CD4-positive, alpha-beta T cell treated with Interleukin-15 for 4 hours (primary cell): ENCODE measurements at regions not wholly inside any gene's neighbourhood (a gene's known extent, or its start where the extent isn't known, plus 50 kb on each side); places are given as distances from the start of the nearest gene placed in this dataset.
"Not testable (repeated sequence)": the region's sequence is repeated elsewhere in the genome, so short reads cannot be mapped to it uniquely, and the experiment has no call there.

Experiments
- DNase-seq: peaks from one replicate; pipeline ENCODE4 v3.0.0-alpha.2; 2020; ENCODE audit warnings: low spot score

DNA sequence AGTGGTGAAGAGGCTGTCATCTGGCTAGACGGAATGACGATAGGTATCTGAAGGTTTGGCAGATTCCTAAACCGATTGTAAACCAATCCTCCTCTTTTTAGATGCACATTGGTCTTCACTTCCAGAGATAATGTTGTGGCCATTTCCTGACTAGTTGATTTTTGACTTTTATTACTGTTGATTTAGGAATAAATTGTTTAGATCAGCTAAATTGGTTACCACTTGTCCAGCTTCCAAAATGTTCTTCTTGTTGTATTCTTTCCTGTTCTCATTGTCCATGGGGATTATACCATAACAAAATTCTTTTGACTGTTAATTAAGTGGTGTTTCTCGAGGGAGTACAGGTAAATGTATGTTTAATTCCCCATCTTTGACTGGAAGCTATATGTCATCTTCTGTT lies 119.7 kb downstream of the MACROH2A1 start:
- DNase-seq: no peak

DNA sequence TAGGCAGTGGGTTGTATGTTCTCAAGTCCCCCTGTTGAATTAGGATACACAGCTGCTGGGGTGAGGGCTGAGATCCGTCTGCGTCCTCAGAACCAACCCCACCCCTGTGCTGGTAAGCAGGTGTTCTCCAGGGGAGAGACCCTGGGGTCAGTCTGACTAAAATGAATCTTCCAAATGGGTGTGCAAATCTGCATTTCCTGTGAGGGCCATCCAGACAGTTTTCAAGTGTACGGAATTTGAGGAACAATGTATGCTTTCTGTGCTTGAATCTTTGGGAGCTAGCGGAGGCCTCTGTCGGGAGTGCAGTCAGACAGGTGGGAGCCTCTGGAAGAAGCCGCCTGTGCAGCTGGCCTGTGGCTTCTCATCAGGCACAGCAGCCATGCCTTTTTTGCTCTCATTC lies 122.9 kb downstream of the MACROH2A1 start:
- no peak for DNase-seq

DNA sequence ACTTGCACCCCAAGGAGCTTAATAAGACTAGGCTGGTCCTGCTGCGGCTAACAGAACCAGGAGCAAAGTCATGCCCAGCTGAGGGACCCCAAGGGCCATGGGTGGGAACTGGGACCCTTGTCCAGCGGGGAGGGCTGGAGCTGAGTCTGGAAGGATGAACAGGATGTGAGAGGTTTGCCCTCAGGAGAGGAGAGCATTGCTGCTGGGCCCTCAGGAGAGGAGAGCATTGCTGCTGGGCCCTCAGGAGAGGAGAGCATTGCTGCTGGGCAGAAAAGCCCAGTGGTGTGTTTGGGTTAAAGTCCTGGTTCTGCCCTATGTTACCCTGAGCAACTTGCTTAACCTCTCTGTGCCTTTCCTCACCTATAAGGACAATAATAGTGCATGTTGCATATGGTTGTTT lies 125.8 kb downstream of the MACROH2A1 start:
- no peak for DNase-seq

DNA sequence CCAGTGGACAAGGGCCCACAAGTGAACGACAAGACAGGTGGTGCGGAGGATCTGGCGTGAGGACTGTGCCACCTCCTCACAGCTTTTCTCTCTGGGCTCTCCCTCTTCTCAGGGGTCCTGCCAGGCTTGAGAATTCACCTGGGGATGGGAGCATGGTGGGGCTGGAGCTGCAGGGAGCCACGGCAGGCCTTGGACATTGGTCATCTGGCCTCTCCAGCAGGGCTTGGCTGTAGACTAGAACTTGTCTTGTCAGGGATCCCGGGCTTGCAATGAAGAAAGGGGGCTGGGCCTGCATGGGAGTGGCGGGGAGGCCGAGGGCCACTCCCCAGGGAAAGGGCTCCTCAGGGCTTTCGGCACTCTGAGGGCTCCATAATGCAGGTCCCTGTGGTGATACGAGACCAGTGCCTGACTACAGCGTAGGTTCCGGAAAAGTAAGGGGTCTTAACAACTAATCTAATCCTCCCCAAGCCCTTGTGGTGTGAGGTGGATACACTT lies 126.7 kb downstream of the MACROH2A1 start:
- no peak for DNase-seq

DNA sequence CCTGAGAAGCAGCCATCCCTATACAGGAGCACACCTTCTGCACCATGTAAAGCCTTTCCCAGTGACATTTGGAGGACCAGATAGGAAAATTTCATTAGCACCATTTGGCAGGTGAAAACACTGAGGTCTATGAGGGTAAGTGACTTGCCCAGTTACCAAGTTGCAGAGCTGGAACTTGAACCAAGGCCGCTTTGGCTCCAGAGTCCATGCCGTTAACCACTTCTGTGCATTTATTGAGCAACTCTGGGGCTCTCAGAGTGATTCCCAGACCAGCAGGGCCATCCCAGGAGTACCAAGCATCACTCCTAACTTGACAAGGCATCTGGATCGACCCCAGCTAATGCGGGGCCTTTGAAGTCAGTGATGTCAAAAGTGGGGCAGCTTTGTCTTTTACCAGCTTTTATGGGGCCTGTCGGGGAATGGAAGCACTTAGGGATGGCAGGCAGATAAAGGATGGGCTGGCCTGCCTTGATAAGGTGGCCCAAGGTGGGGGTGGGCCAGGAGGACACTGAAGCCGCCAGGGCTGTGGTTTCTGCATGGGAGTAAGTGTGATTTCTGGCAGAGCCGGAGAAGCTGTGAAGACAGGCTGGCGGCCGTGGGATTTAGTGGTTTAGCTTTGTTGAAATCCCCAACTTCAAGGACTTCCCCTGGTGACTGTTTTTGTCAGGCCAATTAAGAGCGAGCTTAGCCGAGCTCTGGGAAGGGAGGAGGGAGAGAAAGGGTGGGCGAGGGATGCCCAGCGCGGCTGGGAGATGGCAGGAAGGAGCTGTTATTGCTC lies 127.3 kb downstream of the MACROH2A1 start:
- no peak for DNase-seq

DNA sequence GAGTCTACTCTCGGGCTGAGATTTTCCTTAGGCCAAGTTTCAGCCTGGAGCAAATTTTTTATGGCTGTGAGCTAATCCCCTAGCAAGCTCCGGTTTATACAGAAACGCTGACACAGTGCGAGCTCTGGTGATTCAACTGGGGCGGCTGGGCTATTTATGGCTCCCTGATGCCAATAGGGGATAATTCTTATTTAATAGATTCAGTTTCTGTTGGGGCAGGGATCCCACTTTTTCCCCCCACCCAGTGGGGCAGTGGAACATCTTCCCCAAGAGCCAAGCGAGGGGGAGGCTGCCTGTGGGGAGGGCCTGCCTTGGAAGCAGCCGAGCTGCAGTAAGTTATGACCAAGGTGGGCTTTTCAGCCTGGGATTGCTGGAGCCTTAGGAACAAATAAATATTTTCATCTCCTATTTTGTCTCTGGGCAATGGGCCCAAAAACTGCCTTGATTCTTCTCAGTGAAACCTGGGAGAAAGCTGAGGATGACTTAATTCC lies 129.1 kb downstream of the MACROH2A1 start:
- no peak for DNase-seq

DNA sequence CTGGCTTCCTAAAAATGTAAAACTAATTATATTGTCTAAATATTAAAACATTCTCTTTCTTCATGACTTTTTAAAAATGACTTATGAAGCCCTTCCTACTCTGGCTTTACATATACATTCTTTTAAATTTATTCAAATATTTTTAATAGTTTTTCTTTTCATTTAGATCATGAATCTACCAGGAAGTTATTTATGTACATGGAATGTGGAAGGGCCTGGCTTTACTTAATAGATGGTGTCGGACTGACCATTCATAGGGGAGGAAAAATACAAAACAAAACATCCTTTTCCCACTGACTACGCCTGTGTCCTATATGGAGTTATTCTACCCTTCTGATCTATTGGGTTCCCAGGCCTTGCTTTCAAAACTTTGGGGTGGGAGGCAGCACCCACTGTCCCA lies 129.8 kb downstream of the MACROH2A1 start:
- no peak for DNase-seq

DNA sequence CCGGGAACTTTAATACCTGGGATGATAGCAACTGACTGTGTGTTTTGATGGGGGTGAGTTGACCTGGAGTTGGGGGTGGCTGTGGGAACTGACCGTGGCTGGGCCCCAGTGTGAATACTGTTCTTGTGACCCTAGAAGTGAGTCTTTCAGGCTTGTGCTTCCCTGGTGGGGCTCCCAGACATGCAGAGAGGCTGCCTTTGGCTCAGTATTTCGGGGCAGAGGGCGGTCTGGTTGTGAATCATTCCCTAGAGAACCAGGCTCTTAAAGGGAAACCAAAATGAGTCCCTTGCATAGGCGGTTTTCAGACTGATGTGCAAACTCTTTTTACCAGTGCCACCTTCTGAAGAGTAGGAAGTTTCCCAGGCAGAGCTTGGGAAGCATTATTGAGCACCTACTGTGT lies 132.1 kb downstream of the MACROH2A1 start:
- DNase-seq: no peak

DNA sequence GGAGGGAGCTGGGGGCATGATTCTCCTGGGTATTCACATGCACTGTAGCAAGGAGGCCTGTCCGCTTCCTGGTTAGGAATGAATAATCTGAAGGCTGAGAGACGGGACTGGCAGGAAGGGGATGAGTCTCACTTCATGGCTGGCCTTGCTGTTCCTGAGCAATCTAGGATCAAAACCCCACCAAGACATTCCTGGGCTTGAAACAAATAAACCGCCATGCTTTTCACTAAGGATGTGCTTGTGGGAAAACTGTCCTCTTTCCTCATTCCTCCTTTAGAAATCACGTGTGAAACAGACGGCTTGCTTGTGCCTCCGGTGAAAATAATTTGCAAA lies 132.8 kb downstream of the MACROH2A1 start:
- no peak for DNase-seq

DNA sequence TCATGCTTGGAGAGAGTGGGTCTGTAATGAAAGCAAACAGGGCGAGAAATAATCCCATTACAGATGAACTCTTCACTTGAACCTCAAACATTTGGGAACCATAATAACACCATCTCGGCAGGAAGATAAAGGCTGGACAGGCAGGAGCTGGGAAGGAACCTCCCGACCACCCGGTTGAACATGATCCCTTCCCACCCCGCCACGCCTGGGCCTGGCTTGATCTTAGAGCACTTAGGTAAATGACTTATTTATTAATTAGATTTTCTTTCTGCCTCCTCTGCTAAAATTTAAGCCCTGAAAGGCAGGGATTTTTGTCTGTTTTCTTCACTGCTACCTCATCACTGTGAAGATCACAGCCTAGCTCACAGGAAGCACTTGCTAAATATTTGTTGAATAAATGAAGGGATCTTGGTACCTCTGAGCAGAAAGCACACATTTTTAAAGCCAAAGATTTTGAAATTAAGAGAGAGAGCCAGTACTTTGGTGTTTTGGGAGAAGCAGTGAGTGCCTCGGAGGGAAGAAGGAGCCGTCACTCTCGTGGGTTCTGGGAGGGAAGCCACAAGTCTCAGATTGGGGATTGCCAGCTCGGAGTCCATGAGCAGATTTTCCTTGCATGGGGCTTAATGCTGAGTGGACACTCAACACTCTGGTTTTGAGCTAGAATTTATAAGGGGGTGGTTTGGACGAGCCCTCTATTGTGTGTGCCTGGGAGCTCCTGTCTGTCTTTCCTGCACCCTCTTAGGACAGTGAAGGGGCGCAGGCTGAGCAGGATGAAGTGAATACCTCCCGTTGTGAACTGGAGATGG lies 133.3 kb downstream of the MACROH2A1 start:
- DNase-seq: no peak

DNA sequence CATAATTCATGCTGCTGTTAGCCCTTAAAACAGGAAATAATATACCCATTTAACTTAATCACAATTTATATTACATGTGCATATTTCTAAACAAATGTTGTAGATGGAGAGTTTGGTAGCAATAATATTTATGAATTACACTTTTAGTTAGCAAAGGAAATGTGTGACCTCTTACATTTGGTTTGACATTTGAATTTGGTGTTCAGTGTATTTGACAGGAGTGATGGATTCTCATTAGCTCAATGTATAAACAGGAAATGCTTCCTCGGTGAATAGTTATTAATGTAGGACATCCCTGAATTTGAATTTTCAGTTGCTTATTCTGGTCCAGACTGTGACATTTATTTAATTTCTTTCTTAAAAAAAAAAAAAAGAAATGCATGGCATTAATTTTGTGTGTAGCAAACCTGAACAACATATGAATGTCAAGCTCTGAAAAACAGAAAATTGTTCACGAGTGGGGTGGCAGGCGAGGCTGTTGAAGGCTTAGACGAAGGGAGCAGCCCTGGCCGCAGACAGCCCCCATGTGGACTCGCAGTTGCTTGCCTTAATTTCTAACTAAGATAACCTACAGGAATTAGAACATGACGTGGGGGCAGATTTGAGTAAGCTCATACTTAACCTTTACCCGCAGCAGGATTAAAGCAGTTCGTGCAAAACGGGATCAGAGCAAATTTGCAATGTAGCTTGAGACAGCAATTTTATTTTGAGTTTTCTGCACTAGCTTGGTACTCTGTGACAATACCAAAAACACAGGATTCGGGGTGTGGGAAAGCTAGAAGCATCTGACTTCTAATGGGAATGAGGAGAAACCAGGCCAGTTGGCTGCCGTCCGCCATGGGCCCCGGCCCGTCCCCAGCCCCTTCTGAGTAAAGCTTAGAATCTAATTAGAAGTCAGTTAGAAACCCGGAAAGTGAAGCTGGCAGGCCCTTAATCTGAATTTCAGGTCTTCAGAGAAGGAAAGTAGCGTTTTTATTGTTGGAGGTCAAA lies 134.3 kb downstream of the MACROH2A1 start:
- no peak for DNase-seq

DNA sequence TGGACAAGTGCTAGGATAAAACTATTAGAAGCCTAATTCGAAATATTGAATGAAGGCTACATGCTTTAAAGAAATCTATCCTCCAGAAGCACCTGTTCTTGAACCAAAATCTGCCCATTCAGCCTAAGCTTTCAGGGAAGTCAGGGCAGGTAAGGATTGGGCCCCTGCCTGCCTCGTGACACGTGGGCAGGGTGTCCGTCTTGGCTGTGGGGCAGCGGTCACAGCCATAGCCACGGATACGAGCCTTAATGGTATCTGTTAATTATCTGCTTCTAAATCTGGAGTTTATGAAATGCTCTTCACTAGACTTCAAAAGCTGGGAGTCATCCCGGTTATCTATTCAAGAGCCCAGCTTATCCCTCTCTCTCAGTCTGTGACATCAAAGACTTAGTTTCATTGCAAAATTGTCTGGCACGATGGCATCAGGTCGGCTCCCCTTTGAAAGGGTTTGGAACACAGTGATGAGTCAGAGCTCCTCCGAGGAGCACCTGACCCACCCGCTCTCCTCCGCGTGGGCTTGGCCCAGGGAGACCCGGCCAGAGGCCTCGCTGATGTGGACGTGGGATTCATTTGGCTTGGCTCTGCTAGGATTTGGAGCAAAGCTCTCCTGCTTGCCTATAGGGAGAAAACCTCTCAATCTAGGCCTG lies 135.9 kb downstream of the MACROH2A1 start:
- no peak for DNase-seq

DNA sequence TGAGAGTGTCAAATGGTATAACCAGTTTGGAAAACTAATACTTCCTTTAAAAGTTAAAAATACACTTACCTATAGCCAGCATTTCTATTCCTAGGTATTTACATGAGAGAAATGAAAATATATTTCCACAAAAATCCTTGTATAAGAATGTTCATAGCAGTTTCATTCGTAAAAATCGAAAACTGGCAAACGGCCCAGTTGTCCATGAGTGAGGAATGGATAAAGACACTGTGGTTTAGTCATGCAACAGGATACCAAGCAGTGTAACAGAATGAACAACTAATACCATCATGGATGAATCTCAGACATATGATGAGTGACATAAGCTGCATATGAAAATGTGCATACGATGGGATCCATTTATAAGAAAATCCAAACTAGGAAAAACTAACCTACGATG lies 136.7 kb downstream of the MACROH2A1 start:
- DNase-seq: no peak

DNA sequence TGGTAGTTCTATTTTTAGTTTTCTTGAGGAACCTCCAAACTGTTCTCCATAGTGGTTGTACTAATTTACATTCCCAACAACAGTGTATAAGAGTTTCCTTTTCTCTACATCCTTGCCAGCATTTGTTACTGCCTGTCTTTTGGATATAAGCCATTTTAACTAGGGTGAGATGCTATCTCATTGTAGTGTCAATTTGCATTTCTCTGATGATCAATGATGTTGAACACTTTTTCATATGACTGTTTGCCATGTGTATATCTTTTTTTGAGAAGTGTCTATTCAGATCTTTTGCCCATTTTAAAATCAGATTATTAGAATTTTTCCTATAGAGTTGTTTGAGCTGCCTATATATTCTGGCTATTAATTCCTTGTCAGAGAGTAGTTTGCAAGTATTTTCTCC lies 138.9 kb downstream of the MACROH2A1 start:
- DNase-seq: not testable (repeated sequence)

DNA sequence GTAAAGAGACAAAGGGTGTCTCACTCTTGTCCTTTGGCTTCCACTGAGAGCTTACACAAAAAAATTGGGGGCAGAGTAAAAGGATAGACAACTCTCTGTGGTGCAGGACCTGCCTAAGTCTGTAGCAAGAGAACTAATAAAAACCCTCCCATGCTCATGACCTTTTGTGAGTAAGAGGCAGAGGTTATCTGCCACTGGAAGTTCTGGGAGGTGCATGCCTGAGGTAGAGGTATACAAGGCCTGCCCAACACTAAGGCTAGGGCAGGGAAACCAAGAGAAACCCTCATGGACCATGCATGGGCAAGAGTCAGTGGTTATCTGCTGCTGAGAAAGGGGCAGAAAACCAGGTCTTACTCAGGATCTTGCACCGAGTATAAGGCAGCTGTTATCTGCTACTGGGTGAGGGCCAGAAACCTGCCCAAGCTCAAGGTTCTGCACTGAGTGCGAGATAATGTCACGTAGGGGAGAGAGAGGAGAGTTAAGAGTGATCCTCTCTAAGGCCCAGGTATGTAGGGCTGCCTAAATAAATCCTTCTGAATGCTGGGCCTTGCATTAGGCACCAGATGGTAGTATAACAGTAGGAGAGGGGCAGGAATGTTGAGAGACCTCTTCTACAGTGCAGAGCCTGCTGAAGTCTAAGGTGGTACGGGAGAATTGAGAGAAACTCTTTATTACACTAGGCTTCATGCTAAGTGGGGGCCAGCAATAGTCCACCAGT lies 143.4 kb downstream of the MACROH2A1 start:
- no peak for DNase-seq

DNA sequence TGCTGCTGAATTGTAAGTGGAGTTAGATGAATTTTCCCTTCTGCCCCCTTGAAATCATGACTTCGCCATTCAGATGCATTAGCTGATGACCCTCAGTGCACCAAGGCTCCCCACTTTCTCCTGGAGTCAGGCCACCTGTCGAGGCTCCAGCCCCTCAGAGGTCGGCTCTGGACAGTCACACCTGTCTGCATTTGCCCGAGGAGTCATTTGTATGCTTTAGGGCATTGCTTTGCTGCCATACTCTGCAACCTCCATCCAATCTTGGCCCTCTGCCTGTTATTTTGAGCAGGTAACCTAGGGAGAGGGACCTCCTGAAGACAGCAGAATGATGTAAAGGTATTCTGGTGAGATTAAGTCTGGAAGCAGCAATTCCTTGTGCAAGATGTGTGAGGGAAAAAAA lies 144.8 kb downstream of the MACROH2A1 start:
- DNase-seq: no peak

DNA sequence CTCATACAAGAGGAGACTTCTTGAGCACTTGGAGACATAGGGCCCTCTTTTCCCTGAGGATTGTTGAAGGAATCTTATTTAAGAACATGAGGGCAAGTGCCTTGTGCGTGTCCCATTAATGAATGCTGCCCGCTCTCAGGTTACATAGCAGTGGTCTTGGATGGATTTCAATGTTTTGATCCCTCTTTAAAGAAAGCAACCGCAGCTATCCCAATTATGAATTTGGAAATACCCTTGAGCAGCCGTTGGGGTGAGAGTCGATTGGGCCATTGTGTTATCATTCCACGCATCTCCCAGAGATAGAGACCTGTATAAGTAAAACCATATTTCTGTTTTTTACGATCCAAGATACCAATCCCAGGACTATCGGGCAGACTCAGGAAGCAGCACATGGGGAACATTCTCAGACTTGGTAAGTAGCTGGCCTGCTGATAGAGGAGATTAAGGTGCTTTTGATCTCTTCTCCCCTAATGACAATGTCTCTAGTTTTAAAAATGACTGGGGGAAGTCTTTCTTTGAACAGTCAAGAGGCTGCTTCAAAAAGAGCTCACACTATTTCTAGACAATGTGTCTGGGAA lies 145.3 kb downstream of the MACROH2A1 start:
- DNase-seq: no peak

DNA sequence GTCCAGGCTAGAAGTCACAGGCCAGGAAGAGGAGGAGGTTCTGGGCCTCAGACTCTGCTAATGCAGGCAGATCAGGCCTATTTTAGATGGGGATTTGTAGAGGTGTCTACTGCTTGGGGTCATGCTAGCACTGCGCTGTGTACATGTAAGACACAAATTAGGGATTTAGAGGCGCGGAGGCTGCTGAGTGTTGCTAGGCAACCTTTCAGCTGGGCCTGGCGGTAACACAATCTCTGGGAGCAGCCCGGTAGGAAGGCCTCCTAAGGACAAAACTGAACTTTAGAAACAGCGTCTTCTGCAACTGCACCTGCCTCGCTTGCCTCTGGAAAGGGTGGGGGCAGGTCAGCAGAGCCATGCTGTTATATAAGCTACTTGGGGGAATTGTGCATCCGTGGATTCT lies 147.9 kb downstream of the MACROH2A1 start:
- DNase-seq: no peak

DNA sequence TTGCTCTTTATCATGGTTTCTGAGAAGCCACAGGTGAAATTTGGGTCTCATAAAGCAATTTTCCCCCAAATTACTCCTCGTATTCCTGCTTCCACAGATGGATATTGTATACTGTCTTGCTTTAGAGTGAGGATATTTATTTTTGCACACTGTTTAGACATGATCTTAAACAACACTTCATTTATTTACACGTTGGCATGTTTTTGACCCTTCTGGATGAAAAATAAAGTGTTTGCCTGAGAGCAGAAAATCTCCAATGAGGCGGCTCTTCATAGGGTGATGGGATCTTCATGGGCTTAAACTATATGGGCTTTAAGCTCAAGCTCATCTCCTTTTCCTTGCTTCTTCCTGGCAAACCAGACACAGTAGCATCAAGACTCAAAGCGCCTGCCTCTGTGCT lies 148.4 kb downstream of the MACROH2A1 start:
- DNase-seq: no peak

DNA sequence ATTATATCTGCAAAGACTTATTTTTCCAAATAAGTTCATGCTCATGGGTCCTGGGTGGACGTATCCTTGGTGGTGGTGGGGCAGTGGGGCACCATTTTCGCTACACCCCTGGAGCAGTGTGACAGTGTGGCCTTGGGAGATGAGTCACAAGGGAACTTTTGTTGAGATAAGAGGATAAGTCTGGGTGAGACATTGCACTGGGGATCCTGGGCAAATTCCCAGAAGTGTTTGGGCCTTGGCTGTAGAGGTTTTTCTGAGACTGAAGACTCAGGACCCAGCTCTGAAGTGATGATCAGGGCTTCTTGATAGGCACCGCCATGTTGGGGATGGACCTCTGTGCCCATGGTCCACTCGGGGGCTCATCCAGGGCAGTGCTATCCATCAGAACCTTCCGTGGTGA lies 149.4 kb downstream of the MACROH2A1 start:
- no peak for DNase-seq

DNA sequence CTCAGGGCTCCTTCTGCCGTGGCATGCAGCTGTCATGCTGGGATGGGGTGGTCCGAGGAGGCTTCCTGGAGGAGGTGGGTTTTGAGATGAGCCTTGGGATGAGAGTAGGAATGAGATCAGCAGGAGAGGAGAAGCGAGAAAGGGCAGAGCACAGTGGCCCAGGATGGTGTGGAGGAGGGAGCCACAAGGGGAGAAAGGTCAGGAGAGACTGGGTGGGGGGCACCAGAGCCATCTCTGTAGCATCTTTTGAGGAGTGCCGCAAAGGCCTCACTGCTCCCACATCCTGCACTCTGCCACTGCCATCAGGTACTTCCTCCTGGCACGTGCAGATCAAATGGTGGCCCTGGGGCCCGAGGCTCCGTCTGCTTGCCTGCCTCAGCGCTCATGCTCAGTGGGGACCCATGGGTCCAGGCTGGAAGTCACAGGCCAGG lies 150.2 kb downstream of the MACROH2A1 start:
- DNase-seq: no peak
